SW480 (cell line): ENCODE measurements at regions not wholly inside any gene's neighbourhood (a gene's known extent, or its start where the extent isn't known, plus 50 kb on each side); places are given as distances from the start of the nearest gene placed in this dataset.
"Not testable (repeated sequence)": the region's sequence is repeated elsewhere in the genome, so short reads cannot be mapped to it uniquely, and the experiment has no call there.

ENCODE experiments used
- DNase-seq: peaks from one replicate; pipeline ENCODE4 v3.0.0-alpha.2; 2016; ENCODE audit warnings: low spot score

GRCh38 chr2:209070262-209070661 lies 353.6 kb upstream of the MAP2 start:
- no peak for DNase-seq

- no peak for DNase-seq
Measured at GRCh38 chr2:209073151-209073550, 350.7 kb upstream of the MAP2 start.

GRCh38 chr2:209074711-209075110 lies 349.1 kb upstream of the MAP2 start:
- DNase-seq: no peak

GRCh38 chr2:209076151-209076550 lies 347.7 kb upstream of the MAP2 start:
- no peak for DNase-seq

- no peak for DNase-seq
Measured at GRCh38 chr2:209086761-209087160, 337.1 kb upstream of the MAP2 start.

GRCh38 chr2:209091056-209091455 lies 332.8 kb upstream of the MAP2 start:
- DNase-seq: peak; percentile 13

- no peak for DNase-seq
Measured at GRCh38 chr2:209094221-209094620, 329.6 kb upstream of the MAP2 start.

GRCh38 chr2:209095432-209095831 lies 328.4 kb upstream of the MAP2 start:
- DNase-seq: no peak

- DNase-seq: no peak
Measured at GRCh38 chr2:209097168-209097567, 326.7 kb upstream of the MAP2 start.

- no peak for DNase-seq
Measured at GRCh38 chr2:209102319-209102718, 321.5 kb upstream of the MAP2 start.

- peak; percentile 2 for DNase-seq
Measured at GRCh38 chr2:209113026-209113425, 310.8 kb upstream of the MAP2 start.

- no peak for DNase-seq
Measured at GRCh38 chr2:209114588-209115240, 309.1 kb upstream of the MAP2 start.

- no peak for DNase-seq
Measured at GRCh38 chr2:209121691-209122090, 302.2 kb upstream of the MAP2 start.

GRCh38 chr2:209125291-209125690 lies 298.6 kb upstream of the MAP2 start:
- DNase-seq: no peak

GRCh38 chr2:209138079-209138478 lies 285.8 kb upstream of the MAP2 start:
- DNase-seq: no peak

- no peak for DNase-seq
Measured at GRCh38 chr2:209141142-209141541, 282.7 kb upstream of the MAP2 start.

GRCh38 chr2:209141818-209142217 lies 282.0 kb upstream of the MAP2 start:
- DNase-seq: no peak

- not testable (repeated sequence) for DNase-seq
Measured at GRCh38 chr2:209145220-209145691, 278.6 kb upstream of the MAP2 start.

GRCh38 chr2:209145941-209146681 lies 277.7 kb upstream of the MAP2 start:
- DNase-seq: no peak

GRCh38 chr2:209146682-209147320 lies 277.0 kb upstream of the MAP2 start:
- DNase-seq: no peak

- no peak for DNase-seq
Measured at GRCh38 chr2:209147981-209148380, 275.9 kb upstream of the MAP2 start.

- DNase-seq: no peak
Measured at GRCh38 chr2:209160800-209161588, 262.9 kb upstream of the MAP2 start.
